HFFc6 (cell line): ENCODE measurements at regions not wholly inside any gene's neighbourhood (a gene's known extent, or its start where the extent isn't known, plus 50 kb on each side); places are given as distances from the start of the nearest gene placed in this dataset.

Experiments used
- DNase-seq: peaks from one replicate; pipeline ENCODE4 v3.0.0-alpha.2; 2018
- H3K27ac Mint-ChIP-seq: 2 replicates; pipeline ENCODE4 v1.8.0; 2020; ENCODE audit warnings: mild to moderate bottlenecking, mixed read lengths
- H3K27me3 Mint-ChIP-seq: 2 replicates; pipeline ENCODE4 v1.8.0; 2021; ENCODE audit warnings: mild to moderate bottlenecking, moderate library complexity, mixed read lengths; ENCODE audit not compliant: insufficient read depth
- H3K36me3 Mint-ChIP-seq: 2 replicates; pipeline ENCODE4 v1.8.0; 2021; ENCODE audit warnings: low read depth, mixed read lengths
- H3K4me1 Mint-ChIP-seq: 2 replicates; pipeline ENCODE4 v1.8.0; 2020; ENCODE audit warnings: low read depth, mixed read lengths
- H3K4me3 Mint-ChIP-seq: 2 replicates; pipeline ENCODE4 v1.8.0; 2020; ENCODE audit warnings: mild to moderate bottlenecking, moderate library complexity, mixed read lengths
- H3K9me3 Mint-ChIP-seq: 2 replicates; pipeline ENCODE4 v1.8.0; 2020; ENCODE audit warnings: mild to moderate bottlenecking, mixed read lengths
- TF ChIP-seq, protein P1 (sequence below): fragments of 200-600 bp; sonication (generic); IDR thresholded peaks from 2 replicates; pipeline ENCODE4 v1.5.0; 2021; ENCODE audit warnings: antibody characterized with exemption, mild to moderate bottlenecking

DNA sequence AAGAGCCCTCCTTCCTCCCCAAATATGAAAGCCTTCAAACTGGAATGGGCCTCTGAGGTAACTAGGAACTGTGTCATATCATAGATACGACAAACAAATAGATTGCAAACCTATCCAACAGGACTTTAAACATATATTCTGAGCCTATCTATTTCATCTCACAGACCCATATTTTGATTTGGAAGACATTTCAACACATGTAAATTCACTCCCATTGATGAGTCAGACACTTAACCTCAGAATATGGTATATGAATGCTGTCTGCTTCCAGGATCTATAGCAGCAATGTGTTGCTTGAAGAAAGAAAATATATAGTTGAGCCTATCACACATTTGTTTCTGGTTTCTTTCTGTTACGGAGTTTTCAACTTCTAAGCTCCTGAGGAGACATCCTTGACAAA is 221.9 kb upstream of the SAMSN1 start:
- Mint-ChIP-seq H3K4me3 (no peak overlapping the region), H3K27me3 (peaks cover 3% of the 10 kb centered on the region; the same call in 1 of the 2 replicates), H3K27ac (no peak overlapping the region), H3K36me3 (no peaks in the 10 kb centered on the region), H3K9me3 (no peaks in the 10 kb centered on the region; the same call in 1 of the 2 replicates), H3K4me1 (no peaks in the 10 kb centered on the region)
- TF ChIP-seq, protein P1, sequence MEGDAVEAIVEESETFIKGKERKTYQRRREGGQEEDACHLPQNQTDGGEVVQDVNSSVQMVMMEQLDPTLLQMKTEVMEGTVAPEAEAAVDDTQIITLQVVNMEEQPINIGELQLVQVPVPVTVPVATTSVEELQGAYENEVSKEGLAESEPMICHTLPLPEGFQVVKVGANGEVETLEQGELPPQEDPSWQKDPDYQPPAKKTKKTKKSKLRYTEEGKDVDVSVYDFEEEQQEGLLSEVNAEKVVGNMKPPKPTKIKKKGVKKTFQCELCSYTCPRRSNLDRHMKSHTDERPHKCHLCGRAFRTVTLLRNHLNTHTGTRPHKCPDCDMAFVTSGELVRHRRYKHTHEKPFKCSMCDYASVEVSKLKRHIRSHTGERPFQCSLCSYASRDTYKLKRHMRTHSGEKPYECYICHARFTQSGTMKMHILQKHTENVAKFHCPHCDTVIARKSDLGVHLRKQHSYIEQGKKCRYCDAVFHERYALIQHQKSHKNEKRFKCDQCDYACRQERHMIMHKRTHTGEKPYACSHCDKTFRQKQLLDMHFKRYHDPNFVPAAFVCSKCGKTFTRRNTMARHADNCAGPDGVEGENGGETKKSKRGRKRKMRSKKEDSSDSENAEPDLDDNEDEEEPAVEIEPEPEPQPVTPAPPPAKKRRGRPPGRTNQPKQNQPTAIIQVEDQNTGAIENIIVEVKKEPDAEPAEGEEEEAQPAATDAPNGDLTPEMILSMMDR = no peak
- no peak for DNase-seq

DNA sequence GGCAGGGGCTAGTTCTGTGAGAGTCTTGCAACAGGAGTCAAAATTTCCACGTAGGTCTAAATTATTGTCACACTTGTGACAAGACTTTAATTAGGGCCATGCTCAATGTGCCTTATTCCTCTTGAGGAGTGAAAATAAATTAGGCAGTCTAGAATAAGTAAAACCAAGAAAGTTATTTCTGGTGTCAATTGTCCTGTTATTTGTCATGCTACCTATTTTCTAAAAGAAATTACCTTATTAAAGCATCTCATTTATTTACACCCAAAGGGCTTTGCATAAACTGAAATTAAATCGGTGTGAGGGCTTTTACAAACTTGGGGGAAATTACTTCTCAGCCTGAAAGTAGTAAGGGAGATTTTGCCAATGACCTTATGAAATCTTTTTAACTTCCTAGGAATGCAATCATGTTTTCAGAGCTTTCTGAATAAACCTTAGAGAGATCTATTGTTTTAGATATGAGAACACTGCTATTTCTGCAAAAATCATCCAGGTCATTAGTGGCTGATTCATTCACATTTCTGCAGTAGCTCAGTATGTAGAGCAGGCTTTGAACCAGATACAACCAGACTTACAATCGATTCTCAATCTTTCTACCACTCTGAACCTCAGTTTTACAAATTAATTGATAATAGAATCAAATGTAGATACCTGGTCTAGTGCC is 221.2 kb upstream of the SAMSN1 start:
- peaks cover 3% of the 10 kb centered on the region; the same call in 1 of the 2 replicates for H3K27me3 Mint-ChIP-seq
- no peak overlapping the region for H3K27ac Mint-ChIP-seq
- no peak for DNase-seq
- H3K9me3 Mint-ChIP-seq = no peaks in the 10 kb centered on the region; the same call in 1 of the 2 replicates
- no peaks in the 10 kb centered on the region for H3K36me3 Mint-ChIP-seq
- H3K4me1 Mint-ChIP-seq = no peaks in the 10 kb centered on the region
- TF ChIP-seq, protein P1 = no peak
- no peak overlapping the region for H3K4me3 Mint-ChIP-seq

DNA sequence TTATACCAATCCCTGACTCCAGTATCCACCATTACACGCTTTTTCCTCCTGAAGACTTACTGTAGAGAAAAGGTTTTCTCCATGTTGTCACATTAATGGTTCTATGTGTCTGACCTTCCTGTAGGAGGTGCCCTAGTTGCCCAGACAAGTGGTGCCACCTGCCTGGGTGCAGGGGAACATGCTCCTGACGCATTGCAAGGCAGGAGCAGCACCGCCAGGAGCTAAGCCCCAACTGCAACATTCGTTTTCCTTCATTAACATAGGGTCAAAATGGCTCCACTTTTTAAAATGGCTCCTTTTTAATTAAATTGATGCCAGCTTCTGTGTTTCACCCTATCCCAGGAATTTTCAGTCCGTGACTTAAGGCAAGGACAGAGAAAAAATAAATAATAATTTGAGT is 220.1 kb upstream of the SAMSN1 start:
- DNase-seq = no peak
- H3K4me3 Mint-ChIP-seq = no peak overlapping the region
- H3K27ac Mint-ChIP-seq = no peak overlapping the region
- H3K36me3 Mint-ChIP-seq = no peaks in the 10 kb centered on the region
- H3K9me3 Mint-ChIP-seq = no peaks in the 10 kb centered on the region; the same call in 1 of the 2 replicates
- no peaks in the 10 kb centered on the region for H3K4me1 Mint-ChIP-seq
- TF ChIP-seq, protein P1 = no peak
- peaks cover 3% of the 10 kb centered on the region; the same call in 1 of the 2 replicates for H3K27me3 Mint-ChIP-seq

DNA sequence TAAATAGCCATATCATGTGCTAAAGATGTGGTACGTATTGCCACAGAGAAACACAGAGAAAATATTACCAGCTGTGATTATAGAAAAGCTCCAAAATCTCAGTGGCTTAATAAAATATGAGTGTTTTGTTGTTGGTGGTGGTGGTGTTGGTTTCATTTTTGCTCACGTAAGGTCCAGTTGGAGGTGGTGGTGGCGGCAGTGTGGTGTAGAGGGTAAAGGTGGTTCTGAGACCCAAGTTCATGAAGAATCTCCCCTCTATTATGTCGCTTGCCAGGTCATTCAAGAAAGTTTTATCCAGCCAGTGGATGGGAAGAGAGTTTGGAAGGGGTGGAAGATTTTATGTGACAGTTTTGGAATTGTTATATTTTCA is 217.6 kb upstream of the SAMSN1 start:
- Mint-ChIP-seq H3K36me3 (no peaks in the 10 kb centered on the region), H3K4me1 (no peaks in the 10 kb centered on the region)

DNA sequence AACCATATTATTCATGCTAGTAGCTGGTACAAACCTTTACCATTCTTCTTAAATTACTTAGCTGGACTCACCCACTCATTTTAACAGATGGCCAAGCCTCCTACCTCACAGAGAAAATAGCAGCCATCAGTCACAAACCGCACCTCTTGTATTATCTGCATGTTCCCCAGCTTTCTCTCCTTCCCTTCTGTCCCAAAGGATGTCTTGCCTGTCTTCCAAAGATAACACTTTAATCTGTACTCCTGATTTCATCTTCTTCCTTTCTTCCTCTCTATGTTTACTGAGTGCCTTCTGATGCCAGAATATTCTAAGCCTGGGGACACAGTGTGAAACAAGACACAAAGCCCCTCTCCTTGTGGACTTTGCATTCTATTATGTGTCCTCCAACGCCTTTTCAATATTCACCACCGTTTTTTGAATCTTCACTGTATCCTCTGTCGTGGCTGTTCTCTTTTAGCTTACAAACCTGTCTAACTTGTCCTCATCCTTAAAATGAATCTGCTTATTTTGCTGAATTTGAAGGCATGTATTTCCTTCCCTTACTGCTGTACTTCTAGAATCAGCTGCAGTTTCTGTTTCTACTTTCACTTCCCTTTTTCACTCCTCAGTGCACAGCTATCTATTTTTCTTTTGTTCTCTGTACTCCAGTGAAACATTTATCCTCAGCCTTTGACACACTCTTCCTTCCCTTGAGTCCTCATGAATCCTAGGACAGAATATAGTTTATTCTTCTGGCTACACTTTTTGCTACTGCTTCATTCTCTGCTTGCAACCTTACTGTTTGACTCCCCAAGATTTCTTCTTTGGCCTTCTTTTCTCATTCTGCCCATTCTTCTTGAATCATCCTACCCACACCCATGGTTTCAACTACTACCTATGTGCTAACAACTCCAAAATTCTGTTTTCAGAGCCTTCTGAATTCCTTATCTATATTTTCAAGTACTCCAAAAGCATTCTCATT is 216.9 kb upstream of the SAMSN1 start:
- H3K4me3 Mint-ChIP-seq = no peak overlapping the region
- H3K27ac Mint-ChIP-seq = no peak overlapping the region
- no peak for DNase-seq
- no peaks in the 10 kb centered on the region for H3K9me3 Mint-ChIP-seq
- TF ChIP-seq, protein P1 = no peak
- H3K4me1 Mint-ChIP-seq = no peaks in the 10 kb centered on the region
- no peaks in the 10 kb centered on the region for H3K36me3 Mint-ChIP-seq
- H3K27me3 Mint-ChIP-seq = peaks cover 3% of the 10 kb centered on the region; the same call in 1 of the 2 replicates

More for the DNA sequence above, 217.6 kb upstream of the SAMSN1 start:
- no peak for DNase-seq
- Mint-ChIP-seq H3K9me3 (no peaks in the 10 kb centered on the region), H3K27ac (no peak overlapping the region), H3K4me3 (no peak overlapping the region), H3K27me3 (peaks cover 3% of the 10 kb centered on the region; the same call in 1 of the 2 replicates)
- TF ChIP-seq, protein P1 = no peak
